MM.1S (cell line): ENCODE measurements at regions not wholly inside any gene's neighbourhood (a gene's known extent, or its start where the extent isn't known, plus 50 kb on each side); places are given as distances from the start of the nearest gene placed in this dataset.

ENCODE experiments used
- EZH2phosphoT487 ChIP-seq: fragments of 300-600 bp; sonication (generic); IDR thresholded peaks from 2 replicates; pipeline ENCODE4 v1.6.1; 2018; ENCODE audit warnings: antibody characterized with exemption, low read length
- TF ChIP-seq, protein P1 (sequence below): fragments of 300-600 bp; sonication (generic); IDR thresholded peaks from 2 replicates; pipeline ENCODE4 v1.5.1; 2016; ENCODE audit warnings: antibody characterized with exemption, low read length, mixed read lengths

DNA sequence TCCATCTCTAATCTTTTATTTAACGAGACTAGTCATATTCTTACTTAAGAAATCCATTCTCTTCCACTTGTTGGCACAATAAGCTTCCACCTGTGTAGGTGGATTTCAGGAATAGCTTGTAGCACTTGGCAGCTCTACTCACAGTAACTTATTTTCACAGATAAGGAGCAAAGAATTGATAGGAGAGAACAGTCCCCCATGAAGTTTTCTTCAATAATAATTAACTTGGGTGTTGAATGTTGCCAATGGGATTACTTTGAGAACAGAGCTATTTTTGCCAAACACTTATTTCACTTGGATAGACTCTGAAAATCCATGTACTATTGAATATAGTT lies 1388.6 kb upstream of the PIK3C3 start:
- TF ChIP-seq, protein P1, sequence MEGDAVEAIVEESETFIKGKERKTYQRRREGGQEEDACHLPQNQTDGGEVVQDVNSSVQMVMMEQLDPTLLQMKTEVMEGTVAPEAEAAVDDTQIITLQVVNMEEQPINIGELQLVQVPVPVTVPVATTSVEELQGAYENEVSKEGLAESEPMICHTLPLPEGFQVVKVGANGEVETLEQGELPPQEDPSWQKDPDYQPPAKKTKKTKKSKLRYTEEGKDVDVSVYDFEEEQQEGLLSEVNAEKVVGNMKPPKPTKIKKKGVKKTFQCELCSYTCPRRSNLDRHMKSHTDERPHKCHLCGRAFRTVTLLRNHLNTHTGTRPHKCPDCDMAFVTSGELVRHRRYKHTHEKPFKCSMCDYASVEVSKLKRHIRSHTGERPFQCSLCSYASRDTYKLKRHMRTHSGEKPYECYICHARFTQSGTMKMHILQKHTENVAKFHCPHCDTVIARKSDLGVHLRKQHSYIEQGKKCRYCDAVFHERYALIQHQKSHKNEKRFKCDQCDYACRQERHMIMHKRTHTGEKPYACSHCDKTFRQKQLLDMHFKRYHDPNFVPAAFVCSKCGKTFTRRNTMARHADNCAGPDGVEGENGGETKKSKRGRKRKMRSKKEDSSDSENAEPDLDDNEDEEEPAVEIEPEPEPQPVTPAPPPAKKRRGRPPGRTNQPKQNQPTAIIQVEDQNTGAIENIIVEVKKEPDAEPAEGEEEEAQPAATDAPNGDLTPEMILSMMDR, result no peak
- no peak for TF ChIP-seq EZH2phosphoT487
